Chondrocyte (in vitro differentiated cells): ENCODE measurements at regions not wholly inside any gene's neighbourhood (a gene's known extent, or its start where the extent isn't known, plus 50 kb on each side); places are given as distances from the start of the nearest gene placed in this dataset.

ENCODE experiments used
- DNase-seq: peaks from one replicate; pipeline ENCODE4 v3.0.0; 2021; ENCODE audit warnings: mixed read lengths, low spot score
- H3K27ac Mint-ChIP-seq: one replicate; pipeline ENCODE4 v1.8.0; 2021; ENCODE audit warnings: mild to moderate bottlenecking, moderate library complexity, mixed read lengths; ENCODE audit not compliant: unreplicated experiment
- H3K27me3 Mint-ChIP-seq: 2 replicates; pipeline ENCODE4 v1.8.0; 2021; ENCODE audit warnings: low read depth, mixed read lengths
- H3K36me3 Mint-ChIP-seq: 2 replicates; pipeline ENCODE4 v1.8.0; 2021; ENCODE audit warnings: low read depth, mixed read lengths
- H3K4me1 Mint-ChIP-seq: 2 replicates; pipeline ENCODE4 v1.8.0; 2021; ENCODE audit warnings: low read depth, mild to moderate bottlenecking, mixed read lengths
- H3K4me3 Mint-ChIP-seq: one replicate; pipeline ENCODE4 v1.8.0; 2021; ENCODE audit warnings: mild to moderate bottlenecking, moderate library complexity, mixed read lengths; ENCODE audit not compliant: unreplicated experiment
- H3K9me3 Mint-ChIP-seq: 2 replicates; pipeline ENCODE4 v1.8.0; 2021; ENCODE audit warnings: low read depth, mixed read lengths
- TF ChIP-seq, protein P1 (sequence below): fragments of 200-600 bp; sonication (generic); IDR thresholded peaks from 2 replicates; pipeline ENCODE4 v1.5.0; 2021; ENCODE audit warnings: antibody characterized with exemption, mild to moderate bottlenecking, moderate library complexity

DNA sequence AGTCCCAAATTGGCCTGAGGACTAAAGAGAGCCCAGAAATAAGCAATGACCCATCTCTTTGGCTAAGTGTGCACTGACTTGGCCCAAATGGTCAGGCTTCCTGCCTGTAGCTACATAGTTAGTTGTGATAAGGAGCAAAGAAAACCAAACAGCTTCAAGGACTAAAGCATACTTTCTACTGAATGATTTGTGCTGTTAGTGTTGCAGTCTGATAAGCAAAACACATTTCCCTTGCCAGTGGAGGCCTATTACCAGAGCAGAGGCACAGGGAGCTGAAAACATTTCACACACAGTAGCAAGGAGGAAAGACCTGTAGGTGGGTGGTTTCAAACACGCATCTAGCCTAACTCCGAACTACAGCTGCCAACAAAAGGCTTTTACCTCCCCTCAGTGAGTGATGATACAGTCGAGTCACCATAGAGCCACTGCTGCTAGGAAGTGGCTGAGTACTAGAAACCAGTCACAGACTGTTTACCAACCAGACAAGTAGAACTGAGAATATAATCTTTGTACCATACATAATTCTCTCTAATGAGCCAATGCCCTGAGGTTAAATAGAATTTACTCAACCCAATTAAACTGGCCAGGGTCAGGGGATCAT is 222.3 kb upstream of the THBS1 start:
- peaks cover 79% of the 10 kb centered on the region for H3K4me1 Mint-ChIP-seq
- H3K9me3 Mint-ChIP-seq: no peaks in the 10 kb centered on the region
- H3K4me3 Mint-ChIP-seq: no peak overlapping the region
- H3K27ac Mint-ChIP-seq: peak overlapping the region; percentile 50
- no peak for DNase-seq
- H3K36me3 Mint-ChIP-seq: no peaks in the 10 kb centered on the region
- TF ChIP-seq, protein P1, sequence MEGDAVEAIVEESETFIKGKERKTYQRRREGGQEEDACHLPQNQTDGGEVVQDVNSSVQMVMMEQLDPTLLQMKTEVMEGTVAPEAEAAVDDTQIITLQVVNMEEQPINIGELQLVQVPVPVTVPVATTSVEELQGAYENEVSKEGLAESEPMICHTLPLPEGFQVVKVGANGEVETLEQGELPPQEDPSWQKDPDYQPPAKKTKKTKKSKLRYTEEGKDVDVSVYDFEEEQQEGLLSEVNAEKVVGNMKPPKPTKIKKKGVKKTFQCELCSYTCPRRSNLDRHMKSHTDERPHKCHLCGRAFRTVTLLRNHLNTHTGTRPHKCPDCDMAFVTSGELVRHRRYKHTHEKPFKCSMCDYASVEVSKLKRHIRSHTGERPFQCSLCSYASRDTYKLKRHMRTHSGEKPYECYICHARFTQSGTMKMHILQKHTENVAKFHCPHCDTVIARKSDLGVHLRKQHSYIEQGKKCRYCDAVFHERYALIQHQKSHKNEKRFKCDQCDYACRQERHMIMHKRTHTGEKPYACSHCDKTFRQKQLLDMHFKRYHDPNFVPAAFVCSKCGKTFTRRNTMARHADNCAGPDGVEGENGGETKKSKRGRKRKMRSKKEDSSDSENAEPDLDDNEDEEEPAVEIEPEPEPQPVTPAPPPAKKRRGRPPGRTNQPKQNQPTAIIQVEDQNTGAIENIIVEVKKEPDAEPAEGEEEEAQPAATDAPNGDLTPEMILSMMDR: no peak
- no peaks in the 10 kb centered on the region for H3K27me3 Mint-ChIP-seq

DNA sequence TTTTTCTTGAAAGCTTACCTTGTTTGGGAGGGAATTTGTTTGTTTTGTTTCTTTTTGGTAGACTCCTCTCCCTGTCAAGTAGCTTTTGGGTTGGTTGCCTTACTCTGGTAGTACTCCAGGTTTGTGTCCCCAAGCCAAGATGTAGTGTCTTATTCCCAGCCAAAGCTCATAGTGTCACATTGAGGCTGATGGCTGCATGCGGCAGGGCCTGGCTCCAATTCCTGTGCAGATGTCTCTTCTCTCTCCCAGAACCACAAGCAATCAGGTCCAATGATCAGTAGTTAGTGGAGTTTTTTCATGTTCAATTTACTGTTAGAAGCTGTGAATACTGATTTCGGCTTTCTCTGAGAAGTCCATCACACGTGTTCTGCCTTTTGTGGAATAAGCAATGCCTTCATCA is 221.1 kb upstream of the THBS1 start:
- Mint-ChIP-seq H3K9me3 (no peaks in the 10 kb centered on the region), H3K4me1 (peaks cover 88% of the 10 kb centered on the region), H3K36me3 (no peaks in the 10 kb centered on the region), H3K4me3 (no peak overlapping the region), H3K27ac (peak overlapping the region; percentile 88), H3K27me3 (no peaks in the 10 kb centered on the region)
- no peak for DNase-seq
- TF ChIP-seq, protein P1: no peak

DNA sequence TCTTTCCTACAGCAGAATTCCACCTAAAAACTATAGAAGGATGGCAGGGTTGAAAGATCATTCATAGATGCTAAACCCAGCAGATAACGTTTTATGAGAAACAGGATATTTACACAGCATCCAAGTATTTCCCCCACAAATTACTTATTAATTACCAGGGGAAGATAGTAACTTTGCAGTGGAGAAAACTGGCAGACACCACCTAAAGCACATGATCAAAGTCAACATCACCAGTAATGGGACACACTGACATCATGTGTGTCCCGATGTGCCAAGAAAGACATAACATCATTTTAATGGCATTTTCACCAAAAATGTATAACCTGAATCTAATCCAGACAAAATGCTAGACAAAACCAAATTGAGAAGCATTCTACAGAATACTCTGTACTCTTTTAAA is 220.4 kb upstream of the THBS1 start:
- Mint-ChIP-seq H3K27ac (peak overlapping the region; percentile 88), H3K36me3 (no peaks in the 10 kb centered on the region), H3K9me3 (no peaks in the 10 kb centered on the region), H3K4me1 (peaks cover 88% of the 10 kb centered on the region), H3K4me3 (no peak overlapping the region), H3K27me3 (no peaks in the 10 kb centered on the region)
- TF ChIP-seq, protein P1: no peak
- no peak for DNase-seq

DNA sequence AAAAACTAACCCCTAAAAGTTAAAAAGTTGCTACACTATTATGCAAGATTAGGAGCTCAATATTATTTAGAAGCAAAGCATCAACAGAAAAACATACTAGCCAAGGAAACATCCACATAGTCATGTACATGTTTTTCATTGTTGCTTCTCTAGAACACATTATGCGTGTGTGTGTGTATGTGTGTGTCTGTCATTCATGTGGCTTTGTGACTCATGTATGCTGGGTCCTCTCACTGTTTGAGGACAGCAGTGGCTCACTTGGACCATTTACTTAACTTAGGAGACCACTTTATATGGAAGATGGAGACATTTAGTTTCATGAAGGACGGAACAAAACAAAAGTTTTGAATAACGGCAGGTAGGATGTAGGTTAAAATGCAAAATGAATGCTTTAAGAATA is 219.4 kb upstream of the THBS1 start:
- DNase-seq: no peak

DNA sequence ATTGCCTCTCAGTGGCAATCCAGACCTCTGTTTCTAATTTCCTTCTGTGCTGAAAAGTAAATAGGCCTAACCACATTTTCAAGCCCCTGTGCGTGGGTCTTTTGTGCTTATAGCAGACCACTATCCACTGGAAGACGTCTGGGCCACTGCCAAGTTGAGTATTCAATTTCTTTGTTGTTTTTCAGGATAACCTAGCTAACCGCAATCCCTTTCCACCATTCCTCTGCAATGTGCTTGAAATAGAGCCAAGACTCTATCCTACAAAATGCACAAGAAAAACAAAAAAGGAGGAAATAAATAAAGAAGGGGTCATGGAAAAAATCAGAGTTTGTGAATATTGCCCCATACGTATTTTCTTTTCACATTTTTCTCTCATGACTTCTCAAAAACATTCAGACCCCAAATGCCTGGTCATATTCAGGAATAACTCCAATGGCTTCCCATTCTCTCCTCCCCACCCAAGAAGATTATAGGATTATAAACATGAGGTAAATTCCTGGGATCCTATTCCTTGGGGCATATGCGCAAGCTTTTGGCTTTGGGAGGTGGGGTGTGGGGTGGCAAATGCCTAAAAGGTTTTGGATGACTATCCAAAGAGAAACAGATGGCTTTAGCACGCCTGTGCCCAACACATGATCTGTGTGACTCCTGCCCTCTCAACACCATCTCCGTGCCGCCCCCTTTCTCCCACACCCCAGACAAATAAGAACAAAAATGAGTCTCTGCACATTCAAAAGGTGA is 217.9 kb upstream of the THBS1 start:
- H3K4me1 Mint-ChIP-seq: peaks cover 86% of the 10 kb centered on the region
- H3K27me3 Mint-ChIP-seq: no peaks in the 10 kb centered on the region
- no peaks in the 10 kb centered on the region for H3K9me3 Mint-ChIP-seq
- TF ChIP-seq, protein P1: peak; percentile 22
- H3K4me3 Mint-ChIP-seq: no peak overlapping the region
- no peaks in the 10 kb centered on the region for H3K36me3 Mint-ChIP-seq
- H3K27ac Mint-ChIP-seq: peak overlapping the region; percentile 93
- DNase-seq: no peak

More for the DNA sequence above, 219.4 kb upstream of the THBS1 start:
- H3K4me1 Mint-ChIP-seq: peaks cover 91% of the 10 kb centered on the region
- no peak overlapping the region for H3K4me3 Mint-ChIP-seq
- no peaks in the 10 kb centered on the region for H3K9me3 Mint-ChIP-seq
- no peaks in the 10 kb centered on the region for H3K27me3 Mint-ChIP-seq
- H3K36me3 Mint-ChIP-seq: no peaks in the 10 kb centered on the region
- TF ChIP-seq, protein P1: no peak
- peak overlapping the region; percentile 88 for H3K27ac Mint-ChIP-seq
